Caco-2 (cell line): ENCODE measurements at regions not wholly inside any gene's neighbourhood (a gene's known extent, or its start where the extent isn't known, plus 50 kb on each side); places are given as distances from the start of the nearest gene placed in this dataset.

Experiments
- BruUV-seq: library from RNA; stranded (reverse); fragments of 400-500 nt; replicated peaks from 2 replicates; lab custom pipeline; 2021; lab: Mats Ljungman, UMichigan
- CTCF ChIA-PET: fragments of 300-600 bp; sonication (Branson Sonifier 250); formaldehyde crosslinking; loops from one replicate; lab custom pipeline; 2022; ENCODE audit warnings: antibody characterized with exemption; lab: Charles Lee
- POLR2A ChIA-PET: fragments of 300-600 bp; sonication (Branson Sonifier 250); formaldehyde crosslinking; loops from one replicate; lab custom pipeline; 2022; ENCODE audit warnings: antibody characterized with exemption; lab: Charles Lee
- DNase-seq, 2 experiments: peaks; one replicate each; pipeline versions ENCODE4 v3.0.0 to v3.0.0-alpha.2; 2020 to 2022
- H3K27me3 ChIP-seq: replicated peaks from 2 replicates; pipeline ENCODE4 v1.6.0; 2011; ENCODE audit warnings: low read length; ENCODE audit not compliant: control insufficient read depth, insufficient read depth
- H3K36me3 ChIP-seq: 2 replicates; pipeline ENCODE4 v1.5.1; 2011; ENCODE audit warnings: low read length; ENCODE audit not compliant: control insufficient read depth, insufficient read depth
- H3K4me1 ChIP-seq: fragments of 250-450 bp; sonication (Bioruptor Pico); 2 replicates; pipeline ENCODE4 v1.5.1; 2020; ENCODE audit warnings: mild to moderate bottlenecking
- H3K4me3 ChIP-seq: 2 replicates; pipeline ENCODE4 v1.5.1; 2011; ENCODE audit warnings: low read depth, mild to moderate bottlenecking, control low read depth, low read length
- H3K9me3 ChIP-seq: fragments of 250-450 bp; sonication (Bioruptor Pico); 2 replicates; pipeline ENCODE4 v1.5.1; 2020; ENCODE audit warnings: mild to moderate bottlenecking, moderate library complexity
- H3K27ac Mint-ChIP-seq: one replicate; pipeline ENCODE4 v1.8.0; 2022; ENCODE audit warnings: mixed read lengths; ENCODE audit not compliant: unreplicated experiment
- H3K27me3 Mint-ChIP-seq: one replicate; pipeline ENCODE4 v1.8.0; 2022; ENCODE audit warnings: mixed read lengths; ENCODE audit not compliant: insufficient read depth, unreplicated experiment
- H3K36me3 Mint-ChIP-seq: one replicate; pipeline ENCODE4 v1.8.0; 2022; ENCODE audit warnings: mild to moderate bottlenecking, mixed read lengths; ENCODE audit not compliant: insufficient read depth, unreplicated experiment
- H3K4me1 Mint-ChIP-seq: one replicate; pipeline ENCODE4 v1.8.0; 2022; ENCODE audit warnings: low read depth, mixed read lengths; ENCODE audit not compliant: unreplicated experiment
- H3K4me3 Mint-ChIP-seq: one replicate; pipeline ENCODE4 v1.8.0; 2022; ENCODE audit warnings: mild to moderate bottlenecking, moderate library complexity, mixed read lengths; ENCODE audit not compliant: unreplicated experiment
- H3K9me3 Mint-ChIP-seq: one replicate; pipeline ENCODE4 v1.8.0; 2022; ENCODE audit warnings: mixed read lengths; ENCODE audit not compliant: unreplicated experiment
- intact Hi-C: fragments of 100-400 bp; cut with micrococcal nuclease; formaldehyde crosslinking; loops from one replicate; pipeline ENCODE4 v1.10.0; 2022; ENCODE audit not compliant: unreplicated experiment
- TF ChIP-seq, protein P1 (sequence below), 2 experiments: fragments of 200-600 bp in 1 of 2; IDR thresholded peaks; 1 replicate in 1 of 2; 2 replicates in 1 of 2; pipeline versions ENCODE4 v1.5.1 to v1.8.0; 2011 to 2022; ENCODE audit warnings: antibody characterized with exemption in 1 of 2, control low read depth in 1 of 2, inconsistent platforms in 1 of 2, low read depth in 1 of 2, low read length in 1 of 2, mild to moderate bottlenecking in 1 of 2, moderate library complexity in 1 of 2; ENCODE audit not compliant: insufficient read depth in 1 of 2, severe bottlenecking in 1 of 2, unreplicated experiment in 1 of 2

- no peaks in the 10 kb centered on the region for H3K36me3 Mint-ChIP-seq
- ChIA-PET CTCF (no interaction called here), POLR2A (no interaction called here)
- no peaks in the 10 kb centered on the region for H3K27me3 ChIP-seq
- no peaks in the 10 kb centered on the region for H3K9me3 Mint-ChIP-seq
- H3K4me1 Mint-ChIP-seq: no peaks in the 10 kb centered on the region
- H3K4me1 ChIP-seq: no peaks in the 10 kb centered on the region
- BruUV-seq: no TSS peak
- H3K27ac Mint-ChIP-seq: no peak overlapping the region
- H3K27me3 Mint-ChIP-seq: peaks cover 3% of the 10 kb centered on the region
- no peaks in the 10 kb centered on the region for H3K9me3 ChIP-seq
- intact Hi-C loops: no loop called here
- H3K4me3 ChIP-seq: no peak overlapping the region
- no peaks in the 10 kb centered on the region for H3K36me3 ChIP-seq
- TF ChIP-seq, protein P1, sequence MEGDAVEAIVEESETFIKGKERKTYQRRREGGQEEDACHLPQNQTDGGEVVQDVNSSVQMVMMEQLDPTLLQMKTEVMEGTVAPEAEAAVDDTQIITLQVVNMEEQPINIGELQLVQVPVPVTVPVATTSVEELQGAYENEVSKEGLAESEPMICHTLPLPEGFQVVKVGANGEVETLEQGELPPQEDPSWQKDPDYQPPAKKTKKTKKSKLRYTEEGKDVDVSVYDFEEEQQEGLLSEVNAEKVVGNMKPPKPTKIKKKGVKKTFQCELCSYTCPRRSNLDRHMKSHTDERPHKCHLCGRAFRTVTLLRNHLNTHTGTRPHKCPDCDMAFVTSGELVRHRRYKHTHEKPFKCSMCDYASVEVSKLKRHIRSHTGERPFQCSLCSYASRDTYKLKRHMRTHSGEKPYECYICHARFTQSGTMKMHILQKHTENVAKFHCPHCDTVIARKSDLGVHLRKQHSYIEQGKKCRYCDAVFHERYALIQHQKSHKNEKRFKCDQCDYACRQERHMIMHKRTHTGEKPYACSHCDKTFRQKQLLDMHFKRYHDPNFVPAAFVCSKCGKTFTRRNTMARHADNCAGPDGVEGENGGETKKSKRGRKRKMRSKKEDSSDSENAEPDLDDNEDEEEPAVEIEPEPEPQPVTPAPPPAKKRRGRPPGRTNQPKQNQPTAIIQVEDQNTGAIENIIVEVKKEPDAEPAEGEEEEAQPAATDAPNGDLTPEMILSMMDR (IDR thresholded peaks at IDR 0.05; ENCODE audit: insufficient read depth in 1 of 2, low read depth in 1 of 2, low read length in 1 of 2, severe bottlenecking in 1 of 2, unreplicated experiment in 1 of 2): no peak
- no peak for DNase-seq
- H3K4me3 Mint-ChIP-seq: no peak overlapping the region
Observed at GRCh38 chr4:126386512-126386911, 1071.8 kb downstream of the FAT4 start.

GRCh38 chr4:126395664-126396063, 1080.9 kb downstream of the FAT4 start:
- TF ChIP-seq, protein P1 (IDR thresholded peaks at IDR 0.05; ENCODE audit: insufficient read depth in 1 of 2, low read depth in 1 of 2, low read length in 1 of 2, severe bottlenecking in 1 of 2, unreplicated experiment in 1 of 2): no peak
- Mint-ChIP-seq H3K36me3 (no peaks in the 10 kb centered on the region), H3K27me3 (no peaks in the 10 kb centered on the region), H3K4me1 (no peaks in the 10 kb centered on the region), H3K27ac (no peak overlapping the region), H3K4me3 (no peak overlapping the region), H3K9me3 (no peaks in the 10 kb centered on the region)
- no peak for DNase-seq
- intact Hi-C loops: no loop called here
- no peak overlapping the region for H3K4me3 ChIP-seq
- no peaks in the 10 kb centered on the region for H3K9me3 ChIP-seq
- no peaks in the 10 kb centered on the region for H3K4me1 ChIP-seq
- H3K27me3 ChIP-seq: no peaks in the 10 kb centered on the region
- POLR2A ChIA-PET: no interaction called here
- no TSS peak for BruUV-seq
- no peaks in the 10 kb centered on the region for H3K36me3 ChIP-seq
- CTCF ChIA-PET: no interaction called here

GRCh38 chr4:126396121-126396520, 1081.4 kb downstream of the FAT4 start:
- Histone ChIP-seq H3K36me3 (no peaks in the 10 kb centered on the region), H3K27me3 (no peaks in the 10 kb centered on the region), H3K4me3 (no peak overlapping the region), H3K9me3 (no peaks in the 10 kb centered on the region), H3K4me1 (no peaks in the 10 kb centered on the region)
- POLR2A ChIA-PET: no interaction called here
- Mint-ChIP-seq H3K27ac (no peak overlapping the region), H3K27me3 (no peaks in the 10 kb centered on the region), H3K36me3 (no peaks in the 10 kb centered on the region), H3K9me3 (no peaks in the 10 kb centered on the region), H3K4me3 (no peak overlapping the region), H3K4me1 (no peaks in the 10 kb centered on the region)
- TF ChIP-seq, protein P1 (IDR thresholded peaks at IDR 0.05; ENCODE audit: insufficient read depth in 1 of 2, low read depth in 1 of 2, low read length in 1 of 2, severe bottlenecking in 1 of 2, unreplicated experiment in 1 of 2): no peak
- intact Hi-C loops: no loop called here
- CTCF ChIA-PET: no interaction called here
- BruUV-seq: no TSS peak
- no peak for DNase-seq
